KMS-11 (cell line): ENCODE measurements at regions not wholly inside any gene's neighbourhood (a gene's known extent, or its start where the extent isn't known, plus 50 kb on each side); places are given as distances from the start of the nearest gene placed in this dataset.
A peak's percentile ranks its signal among the peaks of the same experiment; 100 is the strongest.

Experiments used
- H2AFZ ChIP-seq: fragments of 200-600 bp; sonication (generic); 2 replicates; pipeline ENCODE4 v1.6.1; 2016; ENCODE audit warnings: antibody characterized with exemption, mixed run types, low read depth
- H3K27ac ChIP-seq: fragments of 200-600 bp; sonication (generic); 2 replicates; pipeline ENCODE4 v1.6.1; 2016; ENCODE audit warnings: mild to moderate bottlenecking, mixed run types
- H3K27me3 ChIP-seq: fragments of 200-600 bp; sonication (generic); 2 replicates; pipeline ENCODE4 v1.6.1; 2017; ENCODE audit warnings: mild to moderate bottlenecking, low read depth, mixed run types, moderate library complexity; ENCODE audit not compliant: insufficient read depth
- H3K36me3 ChIP-seq: fragments of 200-600 bp; sonication (generic); 2 replicates; pipeline ENCODE4 v1.6.1; 2017; ENCODE audit warnings: mild to moderate bottlenecking, mixed run types; ENCODE audit not compliant: insufficient read depth
- H3K4me1 ChIP-seq: fragments of 200-600 bp; sonication (generic); 2 replicates; pipeline ENCODE4 v1.6.1; 2016; ENCODE audit warnings: mild to moderate bottlenecking, low read depth, mixed run types; ENCODE audit not compliant: poor library complexity, severe bottlenecking
- H3K4me2 ChIP-seq: fragments of 200-600 bp; sonication (generic); 2 replicates; pipeline ENCODE4 v1.7.0; 2016; ENCODE audit warnings: mild to moderate bottlenecking, mixed run types
- H3K4me3 ChIP-seq: fragments of 200-600 bp; sonication (generic); IDR thresholded peaks from 2 replicates; pipeline ENCODE4 v1.6.1; 2017; ENCODE audit warnings: low read depth, low read length, mixed read lengths; ENCODE audit not compliant: insufficient read depth
- H3K79me2 ChIP-seq: fragments of 200-600 bp; sonication (generic); 2 replicates; pipeline ENCODE4 v1.6.1; 2016; ENCODE audit warnings: low read depth, mixed run types; ENCODE audit not compliant: insufficient read depth
- H3K9ac ChIP-seq: fragments of 200-600 bp; sonication (generic); 2 replicates; pipeline ENCODE4 v1.6.1; 2016; ENCODE audit warnings: mild to moderate bottlenecking, mixed run types
- H4K20me1 ChIP-seq: fragments of 200-600 bp; sonication (generic); 2 replicates; pipeline ENCODE4 v1.6.1; 2016; ENCODE audit warnings: mild to moderate bottlenecking, mixed run types; ENCODE audit not compliant: insufficient read depth
- CTCF ChIP-seq: fragments of 200-600 bp; sonication (generic); conservative IDR thresholded peaks from 2 replicates; pipeline ENCODE4 v1.6.1; 2017; ENCODE audit warnings: low read depth, mild to moderate bottlenecking, antibody characterized with exemption, low read length, moderate library complexity, mixed read lengths

GRCh38 chr2:65622499-65622898 is 190.1 kb upstream of the SPRED2 start:
- H3K4me2 ChIP-seq: no peak overlapping the region
- H2AFZ ChIP-seq: no peak overlapping the region
- no peaks in the 10 kb centered on the region for H4K20me1 ChIP-seq
- H3K27me3 ChIP-seq: no peaks in the 10 kb centered on the region
- peaks cover 8% of the 10 kb centered on the region for H3K4me1 ChIP-seq
- H3K79me2 ChIP-seq: no peaks in the 10 kb centered on the region
- H3K4me3 ChIP-seq: no peak overlapping the region
- no peak for TF ChIP-seq CTCF
- H3K36me3 ChIP-seq: no peaks in the 10 kb centered on the region
- H3K9ac ChIP-seq: no peak overlapping the region
- H3K27ac ChIP-seq: no peak overlapping the region

GRCh38 chr2:65620524-65620923 is 188.1 kb upstream of the SPRED2 start:
- H3K27me3 ChIP-seq: no peaks in the 10 kb centered on the region
- no peaks in the 10 kb centered on the region for H4K20me1 ChIP-seq
- TF ChIP-seq CTCF: 0 out of 2 replicates have a peak, but pooled peaks have one; percentile 19
- H3K4me3 ChIP-seq: no peak overlapping the region
- no peaks in the 10 kb centered on the region for H3K36me3 ChIP-seq
- H3K79me2 ChIP-seq: no peaks in the 10 kb centered on the region
- peaks cover 8% of the 10 kb centered on the region for H3K4me1 ChIP-seq
- H2AFZ ChIP-seq: no peak overlapping the region
- no peak overlapping the region for H3K27ac ChIP-seq
- H3K9ac ChIP-seq: no peak overlapping the region
- H3K4me2 ChIP-seq: no peak overlapping the region

- no peaks in the 10 kb centered on the region for H4K20me1 ChIP-seq
- no peaks in the 10 kb centered on the region for H3K36me3 ChIP-seq
- H3K79me2 ChIP-seq: no peaks in the 10 kb centered on the region
- TF ChIP-seq CTCF: no peak
- H3K4me2 ChIP-seq: no peak overlapping the region
- H3K4me3 ChIP-seq: no peak overlapping the region
- peaks cover 8% of the 10 kb centered on the region for H3K4me1 ChIP-seq
- H3K27me3 ChIP-seq: no peaks in the 10 kb centered on the region
- no peak overlapping the region for H2AFZ ChIP-seq
- no peak overlapping the region for H3K9ac ChIP-seq
- no peak overlapping the region for H3K27ac ChIP-seq
Observed at GRCh38 chr2:65620026-65620425, 187.6 kb upstream of the SPRED2 start.

GRCh38 chr2:65615602-65616001 is 183.2 kb upstream of the SPRED2 start:
- H3K4me3 ChIP-seq: no peak overlapping the region
- H3K27ac ChIP-seq: no peak overlapping the region
- H3K9ac ChIP-seq: no peak overlapping the region
- H3K27me3 ChIP-seq: no peaks in the 10 kb centered on the region
- H4K20me1 ChIP-seq: no peaks in the 10 kb centered on the region
- H2AFZ ChIP-seq: no peak overlapping the region
- no peaks in the 10 kb centered on the region for H3K36me3 ChIP-seq
- H3K79me2 ChIP-seq: no peaks in the 10 kb centered on the region
- H3K4me2 ChIP-seq: no peak overlapping the region
- no peaks in the 10 kb centered on the region for H3K4me1 ChIP-seq
- TF ChIP-seq CTCF: no peak
